ENCODE measurements at regions not wholly inside any gene's neighbourhood (a gene's known extent, or its start where the extent isn't known, plus 50 kb on each side); places are given as distances from the start of the nearest gene placed in this dataset.

- CTCF ChIA-PET, result no interaction called here
- 0 out of 2 replicates have a peak, but pooled peaks cover 6% of the 10 kb centered on the region for H3K9me3 ChIP-seq
- no peak for DNase-seq
- no TSS peak for BruUV-seq (replicated peaks)
- intact Hi-C loops (cut with micrococcal nuclease; ENCODE audit: unreplicated experiment), result no loop called here
- Mint-ChIP-seq H3K9me3 (ENCODE audit: unreplicated experiment) (no peaks in the 10 kb centered on the region), H3K27ac (ENCODE audit: unreplicated experiment) (no peak overlapping the region), H3K4me3 (ENCODE audit: unreplicated experiment) (no peak overlapping the region), H3K36me3 (ENCODE audit: insufficient read depth, unreplicated experiment) (no peaks in the 10 kb centered on the region), H3K27me3 (ENCODE audit: insufficient read depth, unreplicated experiment) (no peaks in the 10 kb centered on the region), H3K4me1 (ENCODE audit: low read depth, unreplicated experiment) (no peaks in the 10 kb centered on the region)
- POLR2A ChIA-PET, result no interaction called here
- H3K4me1 ChIP-seq, result no peaks in the 10 kb centered on the region
- H3K27me3 ChIP-seq (replicated peaks; ENCODE audit: control insufficient read depth, insufficient read depth, low read length), result no peaks in the 10 kb centered on the region
- no peak for TF ChIP-seq CTCF (IDR thresholded peaks at IDR 0.05; ENCODE audit: insufficient read depth in 1 of 2, low read depth in 1 of 2, low read length in 1 of 2, severe bottlenecking in 1 of 2, unreplicated experiment in 1 of 2)
- no peaks in the 10 kb centered on the region for H3K36me3 ChIP-seq (ENCODE audit: control insufficient read depth, insufficient read depth, low read length)
- H3K4me3 ChIP-seq (ENCODE audit: low read depth, low read length), result no peak overlapping the region
Measured at GRCh38 chr2:56464066-56464465, 280.3 kb downstream of the CCDC85A start.

GRCh38 chr2:56464613-56465012, 280.8 kb downstream of the CCDC85A start:
- Mint-ChIP-seq H3K4me1 (ENCODE audit: low read depth, unreplicated experiment) (no peaks in the 10 kb centered on the region), H3K27ac (ENCODE audit: unreplicated experiment) (no peak overlapping the region), H3K36me3 (ENCODE audit: insufficient read depth, unreplicated experiment) (no peaks in the 10 kb centered on the region), H3K9me3 (ENCODE audit: unreplicated experiment) (no peaks in the 10 kb centered on the region), H3K27me3 (ENCODE audit: insufficient read depth, unreplicated experiment) (no peaks in the 10 kb centered on the region), H3K4me3 (ENCODE audit: unreplicated experiment) (no peak overlapping the region)
- Histone ChIP-seq H3K36me3 (ENCODE audit: control insufficient read depth, insufficient read depth, low read length) (no peaks in the 10 kb centered on the region), H3K9me3 (0 out of 2 replicates have a peak, but pooled peaks cover 6% of the 10 kb centered on the region), H3K4me3 (ENCODE audit: low read depth, low read length) (no peak overlapping the region), H3K4me1 (no peaks in the 10 kb centered on the region), H3K27me3 (replicated peaks; ENCODE audit: control insufficient read depth, insufficient read depth, low read length) (no peaks in the 10 kb centered on the region)
- no TSS peak for BruUV-seq (replicated peaks)
- no peak for DNase-seq
- TF ChIP-seq CTCF (IDR thresholded peaks at IDR 0.05; ENCODE audit: insufficient read depth in 1 of 2, low read depth in 1 of 2, low read length in 1 of 2, severe bottlenecking in 1 of 2, unreplicated experiment in 1 of 2), result no peak
- POLR2A ChIA-PET, result no interaction called here
- intact Hi-C loops (cut with micrococcal nuclease; ENCODE audit: unreplicated experiment), result no loop called here
- CTCF ChIA-PET, result no interaction called here

- H3K36me3 Mint-ChIP-seq (ENCODE audit: insufficient read depth, unreplicated experiment), result no peaks in the 10 kb centered on the region
- POLR2A ChIA-PET, result no interaction called here
Measured at GRCh38 chr2:56465491-56465890, 281.7 kb downstream of the CCDC85A start.

More at GRCh38 chr2:56465491-56465890, 281.7 kb downstream of the CCDC85A start:
- H3K36me3 ChIP-seq (ENCODE audit: control insufficient read depth, insufficient read depth, low read length), result no peaks in the 10 kb centered on the region
- Mint-ChIP-seq H3K9me3 (ENCODE audit: unreplicated experiment) (no peaks in the 10 kb centered on the region), H3K27ac (ENCODE audit: unreplicated experiment) (no peak overlapping the region), H3K27me3 (ENCODE audit: insufficient read depth, unreplicated experiment) (no peaks in the 10 kb centered on the region), H3K4me1 (ENCODE audit: low read depth, unreplicated experiment) (no peaks in the 10 kb centered on the region), H3K4me3 (ENCODE audit: unreplicated experiment) (no peak overlapping the region)
- intact Hi-C loops (cut with micrococcal nuclease; ENCODE audit: unreplicated experiment), result no loop called here
- CTCF ChIA-PET, result no interaction called here
- BruUV-seq (replicated peaks), result no TSS peak
- no peak overlapping the region for H3K4me3 ChIP-seq (ENCODE audit: low read depth, low read length)
- no peaks in the 10 kb centered on the region for H3K27me3 ChIP-seq (replicated peaks; ENCODE audit: control insufficient read depth, insufficient read depth, low read length)
- H3K4me1 ChIP-seq, result no peaks in the 10 kb centered on the region
- H3K9me3 ChIP-seq, result 0 out of 2 replicates have a peak, but pooled peaks cover 6% of the 10 kb centered on the region
- DNase-seq, result no peak
- no peak for TF ChIP-seq CTCF (IDR thresholded peaks at IDR 0.05; ENCODE audit: insufficient read depth in 1 of 2, low read depth in 1 of 2, low read length in 1 of 2, severe bottlenecking in 1 of 2, unreplicated experiment in 1 of 2)

All from Caco-2 (cell line).